Gastroesophageal sphincter (tissue), 3 donors: ENCODE measurements at regions not wholly inside any gene's neighbourhood (a gene's known extent, or its start where the extent isn't known, plus 50 kb on each side); places are given as distances from the start of the nearest gene placed in this dataset.

Experiments used
- CTCF ChIP-seq, 4 experiments: fragments of 200-600 bp in 2 of 4; fragments of 450-650 bp in 2 of 4; sonication (generic) in 1 of 4; IDR thresholded peaks; one replicate each; pipeline ENCODE4 v1.5.1; 2017 to 2019; ENCODE audit warnings: antibody characterized with exemption in 4 of 4, mild to moderate bottlenecking in 2 of 4, moderate library complexity in 2 of 4
- EP300 ChIP-seq: sonication (generic); formaldehyde crosslinking; IDR thresholded peaks from one replicate; pipeline ENCODE4 v1.6.1; 2017; ENCODE audit warnings: antibody characterized with exemption, mild to moderate bottlenecking
- POLR2A ChIP-seq, 2 donors: fragments of 450-650 bp; IDR thresholded peaks; one replicate each; pipeline ENCODE4 v1.6.1; 2017; ENCODE audit warnings: antibody characterized with exemption in 2 of 2, mild to moderate bottlenecking in 2 of 2, moderate library complexity in 1 of 2
- POLR2AphosphoS5 ChIP-seq: sonication (generic); formaldehyde crosslinking; IDR thresholded peaks from one replicate; pipeline ENCODE4 v1.6.1; 2017; ENCODE audit warnings: antibody characterized with exemption

- TF ChIP-seq CTCF (IDR thresholded peaks at IDR 0.05) (no peak), POLR2A (IDR thresholded peaks at IDR 0.05) (no peak), POLR2AphosphoS5 (no peak), EP300 (no peak)
These were observed 54.7 kb upstream of the UBE2E3 start for GRCh38 chr2:180925700-180926099.
